Neural cell (in vitro differentiated cells): ENCODE measurements at regions not wholly inside any gene's neighbourhood (a gene's known extent, or its start where the extent isn't known, plus 50 kb on each side); places are given as distances from the start of the nearest gene placed in this dataset.

Experiments
- H2AFZ ChIP-seq: fragments of 200-600, 300-800 bp; sonication (generic), shearing (Covaris generic); 2 replicates; pipeline ENCODE4 v1.6.0; 2014; ENCODE audit warnings: low read depth, mild to moderate bottlenecking, antibody characterized with exemption, low read length, moderate library complexity
- H3F3A ChIP-seq: fragments of 200-600 bp; shearing (Covaris generic); 2 replicates; pipeline ENCODE4 v1.6.1; 2016; ENCODE audit warnings: mild to moderate bottlenecking, moderate library complexity, mixed read lengths, antibody characterized with exemption, low read length; ENCODE audit not compliant: insufficient read depth, poor library complexity, severe bottlenecking
- H3K27ac ChIP-seq: fragments of 200-600, 300-800 bp; sonication (generic), shearing (Covaris generic); 2 replicates; pipeline ENCODE4 v1.5.1; 2014; ENCODE audit warnings: mild to moderate bottlenecking, low read length, moderate library complexity
- H3K27me3 ChIP-seq: fragments of 300-800, 200-600 bp; sonication (generic), shearing (Covaris generic); 2 replicates; pipeline ENCODE4 v1.6.0; 2014; ENCODE audit warnings: mild to moderate bottlenecking, low read depth, low read length, moderate library complexity; ENCODE audit not compliant: insufficient read depth
- H3K36me3 ChIP-seq: fragments of 300-800, 200-600 bp; sonication (generic), shearing (Covaris generic); 2 replicates; pipeline ENCODE4 v1.5.1; 2014; ENCODE audit warnings: mild to moderate bottlenecking, antibody characterized with exemption, low read length, moderate library complexity; ENCODE audit not compliant: insufficient read depth
- H3K4me2 ChIP-seq: fragments of 300-800, 200-600 bp; sonication (generic), shearing (Covaris generic); 2 replicates; pipeline ENCODE4 v1.6.0; 2014; ENCODE audit warnings: mild to moderate bottlenecking, low read length
- H3K4me3 ChIP-seq: fragments of 300-800, 200-600 bp; sonication (generic), shearing (Covaris generic); 2 replicates; pipeline ENCODE4 v1.5.1; 2014; ENCODE audit warnings: mild to moderate bottlenecking, low read length, moderate library complexity
- H3K79me2 ChIP-seq: fragments of 200-600 bp; shearing (Covaris generic); replicated peaks from 2 replicates; pipeline ENCODE4 v1.6.0; 2014; ENCODE audit warnings: mild to moderate bottlenecking, low read length, moderate library complexity; ENCODE audit not compliant: insufficient read depth
- H3K9ac ChIP-seq: fragments of 300-800, 200-600 bp; sonication (generic), shearing (Covaris generic); 2 replicates; pipeline ENCODE4 v1.6.1; 2016; ENCODE audit warnings: mild to moderate bottlenecking, low read length, mixed read lengths
- H3K9me2 ChIP-seq: fragments of 200-600 bp; shearing (Covaris generic); 2 replicates; pipeline ENCODE4 v1.6.1; 2016; ENCODE audit warnings: mild to moderate bottlenecking, low read length, mixed read lengths; ENCODE audit not compliant: insufficient read depth
- H3K9me3 ChIP-seq: fragments of 200-600, 300-800 bp; sonication (generic), shearing (Covaris generic); 2 replicates; pipeline ENCODE4 v1.6.1; 2016; ENCODE audit warnings: mild to moderate bottlenecking, mixed run types, low read length, moderate library complexity, mixed read lengths
- H4K20me1 ChIP-seq: fragments of 200-600 bp; shearing (Covaris generic); 2 replicates; pipeline ENCODE4 v1.6.1; 2016; ENCODE audit warnings: mild to moderate bottlenecking, mixed run types; ENCODE audit not compliant: insufficient read depth
- EP300 ChIP-seq: fragments of 450-650 bp; conservative IDR thresholded peaks from 2 replicates; pipeline ENCODE4 v1.6.1; 2014; ENCODE audit warnings: antibody characterized with exemption, mild to moderate bottlenecking, moderate library complexity; ENCODE audit not compliant: poor library complexity, severe bottlenecking
- EZH2 ChIP-seq: fragments of 200-600, 300-800 bp; shearing (Covaris generic), sonication (generic); IDR thresholded peaks from 2 replicates; pipeline ENCODE4 v1.6.1; 2014; ENCODE audit warnings: antibody characterized with exemption, low read length, borderline replicate concordance, mild to moderate bottlenecking; ENCODE audit not compliant: insufficient read depth, poor library complexity, severe bottlenecking
- MXI1 ChIP-seq: fragments of 450-650 bp; conservative IDR thresholded peaks from 2 replicates; pipeline ENCODE4 v1.6.1; 2014; ENCODE audit warnings: antibody characterized with exemption, mild to moderate bottlenecking; ENCODE audit not compliant: poor library complexity, severe bottlenecking
- POLR2AphosphoS5 ChIP-seq: IDR thresholded peaks from 2 replicates; pipeline ENCODE4 v1.6.1; 2012
- RAD21 ChIP-seq: fragments of 450-650 bp; conservative IDR thresholded peaks from 2 replicates; pipeline ENCODE4 v1.6.1; 2014; ENCODE audit warnings: antibody characterized with exemption, mild to moderate bottlenecking, moderate library complexity
- SMC3 ChIP-seq: fragments of 450-650 bp; conservative IDR thresholded peaks from 2 replicates; pipeline ENCODE4 v1.6.1; 2014; ENCODE audit warnings: antibody characterized with exemption, mild to moderate bottlenecking, moderate library complexity; ENCODE audit not compliant: poor library complexity
- TAF1 ChIP-seq: IDR thresholded peaks from 2 replicates; pipeline ENCODE4 v1.6.1; 2012; ENCODE audit warnings: low read depth
- TF ChIP-seq, protein P1 (sequence below): IDR thresholded peaks from 2 replicates; pipeline ENCODE4 v1.6.1; 2012; ENCODE audit warnings: borderline replicate concordance
- TF ChIP-seq, protein P2 (sequence below): fragments of 450-650 bp; IDR thresholded peaks from 2 replicates; pipeline ENCODE4 v1.5.1; 2014; ENCODE audit warnings: antibody characterized with exemption, mild to moderate bottlenecking, moderate library complexity; ENCODE audit not compliant: poor library complexity, severe bottlenecking

DNA sequence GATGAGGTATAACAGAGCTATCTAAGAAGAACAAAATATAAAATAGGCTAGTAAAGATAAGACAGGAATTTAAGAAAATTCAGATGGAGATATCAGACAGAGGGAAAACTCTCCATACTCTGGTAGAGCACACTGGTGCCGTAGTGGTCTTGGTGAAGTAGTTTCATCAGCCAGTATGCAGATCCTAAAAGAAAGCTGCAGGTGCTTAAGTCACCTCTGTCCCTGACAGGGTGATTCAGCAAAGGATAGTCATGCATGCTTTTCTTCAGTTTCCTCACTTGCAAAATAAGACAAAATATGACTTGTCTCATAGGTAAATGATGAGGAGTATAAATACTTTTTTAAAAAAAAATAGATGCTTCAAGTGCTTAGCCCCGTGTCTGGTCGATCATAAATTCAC, 794.9 kb downstream of the TNS3 start:
- H3K79me2 ChIP-seq = no peaks in the 10 kb centered on the region
- H3K27me3 ChIP-seq = no peaks in the 10 kb centered on the region
- H3K4me2 ChIP-seq = no peak overlapping the region
- no peak overlapping the region for H3K27ac ChIP-seq
- no peaks in the 10 kb centered on the region for H3K9me3 ChIP-seq
- no peaks in the 10 kb centered on the region for H3F3A ChIP-seq
- no peaks in the 10 kb centered on the region for H3K9me2 ChIP-seq
- H3K4me3 ChIP-seq = no peak overlapping the region
- no peak overlapping the region for H2AFZ ChIP-seq
- H4K20me1 ChIP-seq = no peaks in the 10 kb centered on the region
- no peak overlapping the region for H3K9ac ChIP-seq
- no peaks in the 10 kb centered on the region for H3K36me3 ChIP-seq
- TF ChIP-seq EZH2 (no peak), RAD21 (no peak), EP300 (no peak), SMC3 (no peak), MXI1 (no peak), TAF1 (no peak), POLR2AphosphoS5 (no peak)
- TF ChIP-seq, protein P1, sequence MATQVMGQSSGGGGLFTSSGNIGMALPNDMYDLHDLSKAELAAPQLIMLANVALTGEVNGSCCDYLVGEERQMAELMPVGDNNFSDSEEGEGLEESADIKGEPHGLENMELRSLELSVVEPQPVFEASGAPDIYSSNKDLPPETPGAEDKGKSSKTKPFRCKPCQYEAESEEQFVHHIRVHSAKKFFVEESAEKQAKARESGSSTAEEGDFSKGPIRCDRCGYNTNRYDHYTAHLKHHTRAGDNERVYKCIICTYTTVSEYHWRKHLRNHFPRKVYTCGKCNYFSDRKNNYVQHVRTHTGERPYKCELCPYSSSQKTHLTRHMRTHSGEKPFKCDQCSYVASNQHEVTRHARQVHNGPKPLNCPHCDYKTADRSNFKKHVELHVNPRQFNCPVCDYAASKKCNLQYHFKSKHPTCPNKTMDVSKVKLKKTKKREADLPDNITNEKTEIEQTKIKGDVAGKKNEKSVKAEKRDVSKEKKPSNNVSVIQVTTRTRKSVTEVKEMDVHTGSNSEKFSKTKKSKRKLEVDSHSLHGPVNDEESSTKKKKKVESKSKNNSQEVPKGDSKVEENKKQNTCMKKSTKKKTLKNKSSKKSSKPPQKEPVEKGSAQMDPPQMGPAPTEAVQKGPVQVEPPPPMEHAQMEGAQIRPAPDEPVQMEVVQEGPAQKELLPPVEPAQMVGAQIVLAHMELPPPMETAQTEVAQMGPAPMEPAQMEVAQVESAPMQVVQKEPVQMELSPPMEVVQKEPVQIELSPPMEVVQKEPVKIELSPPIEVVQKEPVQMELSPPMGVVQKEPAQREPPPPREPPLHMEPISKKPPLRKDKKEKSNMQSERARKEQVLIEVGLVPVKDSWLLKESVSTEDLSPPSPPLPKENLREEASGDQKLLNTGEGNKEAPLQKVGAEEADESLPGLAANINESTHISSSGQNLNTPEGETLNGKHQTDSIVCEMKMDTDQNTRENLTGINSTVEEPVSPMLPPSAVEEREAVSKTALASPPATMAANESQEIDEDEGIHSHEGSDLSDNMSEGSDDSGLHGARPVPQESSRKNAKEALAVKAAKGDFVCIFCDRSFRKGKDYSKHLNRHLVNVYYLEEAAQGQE = no peak
- TF ChIP-seq, protein P2, sequence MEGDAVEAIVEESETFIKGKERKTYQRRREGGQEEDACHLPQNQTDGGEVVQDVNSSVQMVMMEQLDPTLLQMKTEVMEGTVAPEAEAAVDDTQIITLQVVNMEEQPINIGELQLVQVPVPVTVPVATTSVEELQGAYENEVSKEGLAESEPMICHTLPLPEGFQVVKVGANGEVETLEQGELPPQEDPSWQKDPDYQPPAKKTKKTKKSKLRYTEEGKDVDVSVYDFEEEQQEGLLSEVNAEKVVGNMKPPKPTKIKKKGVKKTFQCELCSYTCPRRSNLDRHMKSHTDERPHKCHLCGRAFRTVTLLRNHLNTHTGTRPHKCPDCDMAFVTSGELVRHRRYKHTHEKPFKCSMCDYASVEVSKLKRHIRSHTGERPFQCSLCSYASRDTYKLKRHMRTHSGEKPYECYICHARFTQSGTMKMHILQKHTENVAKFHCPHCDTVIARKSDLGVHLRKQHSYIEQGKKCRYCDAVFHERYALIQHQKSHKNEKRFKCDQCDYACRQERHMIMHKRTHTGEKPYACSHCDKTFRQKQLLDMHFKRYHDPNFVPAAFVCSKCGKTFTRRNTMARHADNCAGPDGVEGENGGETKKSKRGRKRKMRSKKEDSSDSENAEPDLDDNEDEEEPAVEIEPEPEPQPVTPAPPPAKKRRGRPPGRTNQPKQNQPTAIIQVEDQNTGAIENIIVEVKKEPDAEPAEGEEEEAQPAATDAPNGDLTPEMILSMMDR = no peak

DNA sequence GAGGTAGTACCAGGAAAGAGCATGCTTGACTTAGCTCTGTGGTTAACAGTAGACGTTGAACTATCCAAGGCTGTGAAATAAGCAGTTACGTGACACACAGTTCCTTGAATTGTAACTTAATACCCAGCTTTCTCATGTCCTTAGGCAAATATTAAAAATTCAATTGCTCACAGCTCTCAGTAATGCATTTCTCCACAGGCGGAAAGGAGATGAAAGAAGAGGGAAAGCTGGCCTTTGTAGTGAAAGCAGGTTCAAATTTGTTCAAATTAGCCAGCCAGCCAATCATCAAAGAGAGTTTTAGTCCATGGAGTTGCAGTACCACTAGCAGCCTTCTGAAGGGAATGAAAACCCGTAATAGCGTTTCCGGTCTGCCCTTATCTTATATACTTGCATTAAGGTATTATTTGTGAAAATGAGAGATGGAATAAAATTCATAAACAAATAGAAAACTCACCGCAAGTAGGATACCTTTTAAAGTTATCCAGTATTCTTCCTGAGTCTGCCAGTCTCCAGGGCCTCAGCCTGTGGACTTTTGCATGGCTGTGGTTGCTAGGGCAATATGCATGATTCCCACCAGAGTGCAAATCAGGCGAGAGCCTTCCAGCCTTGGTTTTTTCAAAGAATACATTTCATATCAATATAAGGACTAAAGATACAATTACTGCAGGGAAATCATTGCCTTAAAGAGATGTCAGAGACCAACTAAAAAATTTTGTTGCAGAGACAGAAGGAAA, 795.5 kb downstream of the TNS3 start:
- H3K27ac ChIP-seq = no peak overlapping the region
- no peaks in the 10 kb centered on the region for H3K9me2 ChIP-seq
- peak; percentile 38 for TF ChIP-seq POLR2AphosphoS5
- TF ChIP-seq, protein P1 = no peak
- TF ChIP-seq SMC3 = no peak
- H3F3A ChIP-seq = no peaks in the 10 kb centered on the region
- no peak overlapping the region for H3K9ac ChIP-seq
- no peaks in the 10 kb centered on the region for H3K9me3 ChIP-seq
- no peaks in the 10 kb centered on the region for H3K27me3 ChIP-seq
- H3K36me3 ChIP-seq = no peaks in the 10 kb centered on the region
- H4K20me1 ChIP-seq = no peaks in the 10 kb centered on the region
- no peaks in the 10 kb centered on the region for H3K79me2 ChIP-seq
- no peak overlapping the region for H3K4me2 ChIP-seq
- H2AFZ ChIP-seq = no peak overlapping the region
- H3K4me3 ChIP-seq = no peak overlapping the region
